IPS-18c (cell line): ENCODE measurements at regions not wholly inside any gene's neighbourhood (a gene's known extent, or its start where the extent isn't known, plus 50 kb on each side); places are given as distances from the start of the nearest gene placed in this dataset.

ENCODE experiments used
- H3K4me3 ChIP-seq: 2 replicates; pipeline ENCODE4 v1.7.0; 2013; ENCODE audit warnings: low read depth, mild to moderate bottlenecking, low read length, moderate library complexity; ENCODE audit not compliant: insufficient read depth
- H3K9me3 ChIP-seq: one replicate; pipeline ENCODE4 v1.6.1; 2013; ENCODE audit warnings: mild to moderate bottlenecking, low read length, moderate library complexity; ENCODE audit not compliant: control insufficient read depth, insufficient read depth

DNA sequence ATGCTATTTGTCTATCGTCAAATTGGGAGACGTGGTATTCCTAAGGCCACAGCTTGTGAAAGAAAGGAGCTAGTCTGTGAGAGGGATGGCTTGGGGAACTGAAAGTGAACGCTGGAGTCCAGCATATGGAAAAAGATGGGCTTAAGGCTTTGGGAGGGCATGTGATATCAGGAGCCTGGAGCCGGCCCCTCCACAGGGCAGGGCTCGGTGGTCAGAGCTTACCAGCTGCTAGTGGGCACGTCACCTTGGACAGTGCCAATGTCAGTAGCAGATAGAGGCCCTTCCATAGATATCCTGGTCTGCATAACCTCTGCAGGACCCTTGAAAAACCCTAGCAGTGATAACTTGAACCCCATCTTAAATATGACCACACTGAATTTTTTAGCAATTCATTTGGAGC, 259.1 kb upstream of the RAB6C start:
- no peaks in the 10 kb centered on the region for H3K9me3 ChIP-seq
- H3K4me3 ChIP-seq = no peak overlapping the region

DNA sequence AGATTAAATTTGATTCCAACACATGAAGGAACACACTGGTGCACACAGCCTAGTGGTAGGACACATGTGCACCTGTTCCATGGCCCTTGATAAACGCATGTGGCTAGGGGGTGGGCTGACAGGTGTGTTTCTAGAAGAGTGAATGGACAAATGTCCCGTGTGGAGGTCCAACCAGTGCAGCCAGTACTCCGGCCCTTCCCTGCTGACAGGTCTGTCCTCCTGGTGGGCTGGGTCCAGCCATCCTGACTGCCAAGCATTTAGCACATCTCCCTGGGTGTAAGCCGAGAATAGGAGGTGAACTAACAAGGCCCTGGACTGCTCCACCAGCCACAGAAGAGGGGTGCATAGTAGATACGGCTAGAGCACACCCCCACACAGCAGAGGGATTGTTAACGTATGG, 258.7 kb upstream of the RAB6C start:
- no peak overlapping the region for H3K4me3 ChIP-seq
- peaks cover under 1% of the 10 kb centered on the region for H3K9me3 ChIP-seq

DNA sequence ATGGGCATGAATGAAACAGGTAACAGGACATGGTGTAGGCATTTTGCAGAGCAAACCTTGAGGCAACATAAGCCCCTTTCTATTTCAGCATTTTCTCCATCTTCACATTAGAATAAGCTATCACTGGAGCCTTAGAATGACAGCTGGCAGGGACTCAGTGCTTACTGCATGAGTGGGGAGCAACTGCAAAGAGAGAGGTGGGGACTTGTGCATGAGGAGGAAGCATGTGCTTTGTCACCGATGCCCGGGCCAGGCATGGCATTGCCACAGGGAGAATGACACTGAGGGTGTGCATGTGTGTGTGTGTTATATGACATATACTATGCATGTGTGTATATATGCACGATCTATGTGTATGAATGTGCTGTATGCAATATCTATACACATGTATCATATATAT, 258.2 kb upstream of the RAB6C start:
- H3K9me3 ChIP-seq = peaks cover 2% of the 10 kb centered on the region
- H3K4me3 ChIP-seq = no peak overlapping the region

DNA sequence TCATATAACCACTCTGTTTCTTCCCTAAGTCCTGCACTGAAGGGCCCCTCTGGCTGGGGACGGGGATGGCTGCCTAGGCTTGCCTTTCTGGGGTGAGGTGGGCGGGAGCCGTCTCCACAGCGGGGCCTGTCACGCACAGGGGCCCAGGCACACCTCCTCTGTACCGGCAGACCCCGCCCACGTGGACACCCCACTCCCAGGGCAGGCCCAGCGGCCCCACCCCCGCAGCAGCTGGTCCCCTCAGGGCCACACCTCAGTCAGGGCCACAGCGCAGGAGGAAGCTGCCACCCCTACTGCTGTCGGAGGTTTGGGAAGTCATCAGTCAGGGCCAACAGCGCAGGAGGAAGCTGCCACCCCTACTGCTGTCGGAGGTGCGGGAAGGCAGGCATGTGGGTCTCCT, 257.6 kb upstream of the RAB6C start:
- H3K4me3 ChIP-seq = no peak overlapping the region
- H3K9me3 ChIP-seq = peaks cover 2% of the 10 kb centered on the region

DNA sequence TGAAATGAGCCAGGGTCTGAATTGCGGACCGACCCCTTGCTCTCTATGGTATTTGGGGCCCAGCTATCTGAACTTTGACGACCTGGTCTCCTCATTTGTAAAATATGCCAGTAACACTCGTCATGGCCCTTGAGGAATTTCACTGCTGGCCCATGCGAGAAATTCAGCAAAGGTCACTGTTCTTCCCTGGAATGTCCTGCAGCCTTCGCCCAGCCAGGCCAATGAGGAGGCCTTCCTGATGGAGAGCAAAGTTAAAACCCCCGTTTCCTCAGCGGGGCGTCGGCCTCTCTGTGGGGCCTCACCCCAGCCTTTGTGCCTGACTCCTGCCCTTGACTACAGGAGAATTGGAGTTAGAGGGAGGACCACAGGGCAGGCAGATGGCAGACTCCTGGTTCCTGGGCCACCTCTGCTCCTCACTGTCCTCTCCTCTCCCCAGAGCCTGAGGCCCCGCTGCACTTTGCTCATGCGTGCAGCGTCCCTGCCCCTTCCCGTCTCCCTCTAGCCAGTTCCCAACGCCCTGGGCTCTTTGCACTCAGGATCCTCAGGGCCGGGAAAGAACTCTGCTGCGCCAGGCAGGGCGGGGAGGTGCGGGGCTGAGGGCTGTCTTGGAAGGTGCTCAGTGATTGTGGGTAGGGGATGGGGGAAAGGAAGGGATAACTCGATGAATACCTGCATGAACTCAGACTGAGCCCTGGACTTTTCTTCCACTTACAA, 257.0 kb upstream of the RAB6C start:
- Histone ChIP-seq H3K4me3 (no peak overlapping the region), H3K9me3 (peaks cover 2% of the 10 kb centered on the region)

DNA sequence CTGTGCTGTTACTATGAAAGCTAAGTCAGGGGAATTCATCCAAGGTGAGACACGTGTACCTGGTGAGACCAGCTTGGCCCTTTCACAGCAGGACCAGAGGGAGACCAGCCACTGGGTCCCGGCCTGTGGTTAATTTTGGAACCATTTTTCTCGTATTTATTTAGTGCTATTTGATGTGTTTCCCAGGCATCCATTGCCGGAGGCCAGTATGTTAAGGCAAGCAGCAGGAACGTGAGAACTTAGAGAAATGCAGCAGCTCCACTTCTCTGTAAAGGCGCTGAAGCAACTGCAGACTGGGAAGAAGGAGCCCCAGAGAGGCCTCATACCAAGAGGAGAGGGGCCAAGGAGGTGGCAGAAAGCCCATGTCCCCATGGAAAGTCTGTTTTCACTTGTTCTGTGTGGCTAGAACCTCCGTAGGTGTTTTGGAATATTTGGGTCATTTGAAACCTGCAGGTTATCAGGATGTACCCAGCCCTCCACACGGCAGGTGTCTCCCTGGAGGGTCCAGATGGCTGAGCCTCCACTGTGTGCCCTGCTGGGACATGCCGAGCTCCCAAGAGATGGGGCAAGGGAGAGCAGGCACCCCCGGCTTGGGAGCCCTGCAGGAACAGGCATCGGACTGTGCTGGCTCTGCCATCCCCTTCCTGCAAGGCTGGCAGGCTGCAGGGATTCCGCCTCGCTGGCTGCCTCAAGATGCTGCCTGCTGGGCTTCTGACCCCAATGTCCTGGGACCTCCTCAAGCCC, 256.0 kb upstream of the RAB6C start:
- peaks cover 2% of the 10 kb centered on the region for H3K9me3 ChIP-seq
- no peak overlapping the region for H3K4me3 ChIP-seq

DNA sequence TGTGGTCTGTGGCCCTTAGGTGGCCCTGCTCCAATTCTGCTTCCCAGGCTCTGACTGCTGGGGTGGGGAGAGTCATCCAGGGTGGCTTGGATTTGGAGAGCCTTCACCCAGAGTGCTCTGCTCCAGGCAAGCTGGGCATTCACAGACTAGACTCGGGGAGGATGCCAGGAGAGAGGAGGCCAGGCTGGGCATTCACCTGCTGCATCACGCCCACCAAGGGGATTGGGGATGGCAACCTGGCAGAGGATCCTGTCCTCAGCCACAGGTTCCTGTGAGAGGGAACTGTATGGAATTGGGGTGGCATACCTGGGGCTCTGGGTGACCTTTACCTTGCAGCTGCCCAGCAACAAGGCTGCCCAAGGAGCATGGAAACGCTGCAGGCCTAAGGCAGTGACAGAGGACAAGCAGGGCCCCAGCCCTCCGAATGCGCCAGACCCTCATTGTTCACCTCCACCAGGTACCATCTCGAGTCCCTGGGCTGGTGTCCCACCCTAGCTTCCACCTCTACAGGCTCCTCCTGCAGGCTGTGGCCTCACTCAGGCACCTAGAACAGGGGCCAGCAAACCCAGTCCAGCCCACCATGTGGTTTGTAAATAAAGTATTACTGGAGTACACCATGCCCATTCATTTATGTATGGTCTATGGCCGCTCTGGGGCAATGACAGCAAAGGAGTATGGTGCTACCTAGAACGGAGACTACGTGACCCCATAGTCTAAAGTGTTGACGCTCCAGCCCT, 255.3 kb upstream of the RAB6C start:
- Histone ChIP-seq H3K9me3 (peaks cover 2% of the 10 kb centered on the region), H3K4me3 (no peak overlapping the region)

DNA sequence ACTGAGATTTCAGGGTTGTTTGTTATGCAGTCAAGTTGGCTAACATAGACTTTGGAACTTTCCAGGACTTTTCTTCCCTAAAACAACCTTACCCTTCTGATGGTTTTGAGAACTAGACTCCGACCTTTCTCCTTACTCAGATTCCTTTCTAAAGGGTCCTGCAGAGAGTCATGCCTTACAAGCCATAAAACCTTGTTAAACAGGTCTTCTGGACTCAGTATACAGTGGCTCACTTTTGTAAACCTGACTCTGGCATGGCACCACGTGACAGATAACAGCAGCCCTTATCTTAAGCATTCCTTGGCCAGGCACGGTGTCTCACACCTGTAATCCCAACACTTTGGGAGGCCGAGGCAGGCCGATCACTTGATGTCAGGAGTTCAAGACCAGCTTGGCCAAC, 253.2 kb upstream of the RAB6C start:
- H3K4me3 ChIP-seq = no peak overlapping the region
- H3K9me3 ChIP-seq = peaks cover 2% of the 10 kb centered on the region

DNA sequence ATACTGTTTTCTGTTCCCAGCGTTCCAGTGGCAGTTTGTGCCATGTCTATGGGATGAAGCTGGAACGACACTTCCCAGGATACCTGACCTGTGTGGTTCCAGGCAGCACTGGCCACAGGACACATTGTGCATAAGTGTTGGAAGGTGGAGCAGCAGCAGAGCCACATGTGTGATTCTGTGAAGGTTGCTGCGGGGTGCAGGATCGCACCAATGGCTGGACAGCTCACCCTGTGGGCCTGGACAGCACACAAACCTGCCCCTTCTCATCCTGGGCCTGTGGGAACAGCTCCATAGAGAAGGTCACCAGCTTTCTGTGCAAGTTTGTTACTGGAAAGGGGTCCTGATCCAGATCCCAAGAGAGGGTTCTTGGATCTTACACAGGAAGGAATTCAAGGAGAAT, 252.2 kb upstream of the RAB6C start:
- Histone ChIP-seq H3K4me3 (no peak overlapping the region), H3K9me3 (peaks cover 2% of the 10 kb centered on the region)

DNA sequence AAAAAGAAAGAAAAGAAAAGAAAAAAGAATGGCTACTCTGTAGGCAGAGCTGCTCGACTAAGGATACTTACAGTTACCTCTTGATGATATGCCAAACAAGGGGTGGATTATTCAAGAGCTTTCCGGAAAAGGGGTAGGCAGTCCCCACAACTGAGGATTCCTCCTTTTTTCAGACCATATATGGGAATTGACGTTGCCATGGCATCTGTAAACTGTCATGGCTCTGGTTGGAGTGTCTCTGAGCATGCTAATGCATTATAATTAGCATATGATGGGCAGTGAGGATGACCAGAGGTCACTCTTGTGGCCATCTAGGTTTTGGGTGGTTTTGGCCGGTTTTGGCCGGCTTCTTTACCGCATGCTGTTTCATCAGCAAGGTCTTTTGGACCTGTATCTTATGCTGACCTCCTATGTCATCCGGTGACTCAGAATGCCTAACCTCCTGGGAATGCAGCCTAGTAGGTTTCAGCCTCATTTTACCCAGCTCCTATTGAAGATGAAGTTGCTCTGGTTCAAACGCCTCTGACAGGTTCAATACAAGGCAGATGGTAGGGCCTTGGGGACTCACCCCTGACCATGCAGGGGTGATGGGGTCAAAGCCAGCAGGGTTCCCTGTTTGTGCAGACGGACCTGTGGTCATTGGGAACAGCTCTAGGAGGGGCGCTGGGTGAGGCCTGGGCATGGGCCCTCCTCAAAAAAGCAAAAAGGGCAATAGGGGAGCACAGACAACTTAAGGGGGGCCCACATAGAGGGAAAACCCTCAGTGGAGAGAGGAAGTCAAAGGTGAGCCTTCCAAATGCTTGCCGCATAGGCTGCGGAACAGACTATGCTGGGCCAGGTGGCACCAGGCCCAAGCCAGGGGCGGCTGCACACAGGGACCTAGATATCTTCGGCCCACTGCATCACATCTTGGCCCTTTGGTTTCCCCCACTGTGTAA, 251.2 kb upstream of the RAB6C start:
- Histone ChIP-seq H3K4me3 (no peak overlapping the region), H3K9me3 (peaks cover 2% of the 10 kb centered on the region)

DNA sequence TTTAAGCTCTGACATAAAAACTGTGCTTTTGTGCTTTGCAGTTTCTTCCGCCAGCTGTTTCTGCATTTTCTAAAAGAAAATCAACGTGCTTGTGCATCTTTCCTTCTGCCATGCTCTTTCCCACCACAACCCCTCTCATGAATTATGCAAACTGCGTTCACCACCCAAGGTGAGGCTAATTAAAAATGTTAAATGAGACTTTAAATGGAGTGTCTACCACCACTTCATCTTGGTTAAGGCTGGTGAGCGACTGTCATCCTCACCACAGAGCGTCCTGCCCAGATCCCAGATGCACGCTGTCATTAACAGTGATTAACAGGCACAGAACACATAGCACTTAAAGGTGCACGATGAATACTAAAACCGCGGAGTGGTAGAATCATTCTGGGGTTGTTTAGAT, 250.5 kb upstream of the RAB6C start:
- Histone ChIP-seq H3K9me3 (peaks cover 2% of the 10 kb centered on the region), H3K4me3 (no peak overlapping the region)

DNA sequence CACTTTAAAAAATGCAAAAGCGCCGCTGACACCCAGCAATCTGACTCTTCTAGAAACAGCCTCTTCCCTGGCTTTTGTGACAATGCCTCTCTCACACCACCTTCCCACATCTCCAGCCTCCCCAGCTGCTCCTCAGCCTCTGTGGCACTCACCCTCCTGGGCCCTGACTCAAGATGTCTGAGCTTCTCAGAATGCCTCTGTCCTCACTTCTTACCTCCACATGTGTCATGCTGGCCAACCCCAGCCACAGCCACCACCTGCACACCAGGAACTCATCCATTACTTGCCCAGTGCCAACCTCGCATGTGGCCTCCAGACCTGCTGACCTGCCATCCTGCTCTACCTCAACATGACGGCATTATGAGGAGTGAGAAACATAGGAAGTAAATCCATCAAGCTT, 249.8 kb upstream of the RAB6C start:
- peaks cover 2% of the 10 kb centered on the region for H3K9me3 ChIP-seq
- no peak overlapping the region for H3K4me3 ChIP-seq

DNA sequence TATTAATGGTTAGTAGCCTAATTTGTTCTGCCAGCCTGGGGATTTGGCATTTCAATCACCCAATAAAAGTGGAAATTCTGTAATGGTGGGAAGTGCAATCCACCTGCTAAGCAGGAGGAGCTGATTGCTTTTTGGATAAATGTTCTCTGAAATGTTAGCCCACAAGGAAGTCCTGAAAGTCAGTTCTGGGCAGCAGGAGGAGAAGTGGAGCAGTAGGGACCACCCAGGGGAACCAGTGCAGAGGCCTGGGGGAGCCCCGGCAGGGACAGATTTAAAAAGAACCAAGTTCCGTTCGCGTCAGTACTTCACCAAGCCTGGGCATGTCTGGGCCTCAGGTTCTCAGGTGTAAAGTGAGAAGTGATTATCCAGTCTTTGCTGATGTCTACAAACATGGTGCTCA, 248.5 kb upstream of the RAB6C start:
- Histone ChIP-seq H3K9me3 (no peaks in the 10 kb centered on the region), H3K4me3 (no peak overlapping the region)

DNA sequence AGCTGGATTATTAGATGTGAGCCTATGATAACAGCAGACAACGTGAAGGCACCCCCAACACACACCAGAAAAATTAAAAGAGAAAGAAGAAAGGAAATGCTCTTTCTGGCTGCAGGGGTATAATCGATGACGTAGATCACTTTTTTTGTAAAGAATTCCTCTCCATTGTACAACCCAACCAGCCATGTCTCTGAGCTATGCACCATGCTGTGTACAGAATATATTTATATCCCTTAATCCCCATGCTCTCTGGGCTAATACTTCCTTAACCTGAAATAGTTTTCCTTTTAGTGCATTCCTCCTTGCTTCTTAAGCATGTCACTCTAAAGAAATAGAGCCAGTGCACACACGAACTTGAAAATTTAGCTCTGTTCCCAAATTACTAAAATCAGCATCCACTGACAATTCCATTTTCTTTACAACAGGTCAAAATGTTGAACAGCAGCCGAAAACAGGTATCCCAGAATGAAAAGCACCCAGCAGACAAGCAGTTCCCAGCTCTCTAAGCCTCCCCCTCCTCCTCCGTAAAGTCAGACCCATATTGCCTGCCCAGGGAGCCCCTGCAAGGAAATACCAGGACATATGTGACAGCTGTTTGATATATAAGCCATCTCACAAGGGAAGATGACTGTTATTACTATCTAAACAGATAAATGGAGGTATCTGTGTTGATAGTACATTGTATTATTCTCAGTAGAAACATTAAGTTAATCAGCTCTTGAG, 247.4 kb upstream of the RAB6C start:
- Histone ChIP-seq H3K4me3 (no peak overlapping the region), H3K9me3 (no peaks in the 10 kb centered on the region)

DNA sequence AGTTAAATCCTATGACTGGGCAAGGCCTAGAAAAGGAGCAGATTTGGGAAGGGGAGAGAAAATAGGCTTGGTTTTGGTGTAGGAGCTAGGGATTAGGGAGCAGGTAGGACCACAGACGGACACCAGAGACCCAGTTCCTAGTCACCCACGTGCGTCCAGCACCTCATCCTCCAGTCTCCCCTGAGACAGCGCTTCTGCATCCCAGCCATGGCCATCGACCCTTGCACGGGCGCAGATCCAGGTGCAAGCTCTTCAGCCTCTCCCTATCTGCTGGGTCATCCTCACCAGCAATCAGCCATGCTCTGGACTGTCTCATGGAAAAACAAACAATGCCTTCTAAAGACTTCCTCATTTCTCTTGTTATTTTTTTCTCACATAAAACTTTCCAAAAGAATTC, 246.8 kb upstream of the RAB6C start:
- H3K9me3 ChIP-seq = no peaks in the 10 kb centered on the region
- H3K4me3 ChIP-seq = no peak overlapping the region

DNA sequence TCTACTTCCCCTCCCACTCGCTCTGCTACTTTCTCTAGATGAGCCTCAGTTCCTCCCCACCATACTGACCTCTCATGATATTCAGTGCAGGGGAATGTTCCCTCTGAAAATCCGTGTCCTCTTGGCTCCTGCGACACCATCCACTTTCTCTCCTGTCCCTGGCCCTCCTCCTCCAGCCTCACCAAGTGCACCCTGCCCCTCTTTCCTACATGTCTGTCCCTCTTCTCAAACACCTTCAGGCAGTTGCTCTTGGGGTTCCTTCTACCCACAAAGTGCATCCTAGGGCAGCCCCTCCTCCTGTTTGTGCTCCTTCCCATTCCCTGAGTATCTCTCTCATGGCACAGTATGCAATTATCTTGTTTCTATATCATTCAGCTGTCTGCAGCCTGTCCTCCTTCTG, 246.4 kb upstream of the RAB6C start:
- H3K4me3 ChIP-seq = no peak overlapping the region
- no peaks in the 10 kb centered on the region for H3K9me3 ChIP-seq

DNA sequence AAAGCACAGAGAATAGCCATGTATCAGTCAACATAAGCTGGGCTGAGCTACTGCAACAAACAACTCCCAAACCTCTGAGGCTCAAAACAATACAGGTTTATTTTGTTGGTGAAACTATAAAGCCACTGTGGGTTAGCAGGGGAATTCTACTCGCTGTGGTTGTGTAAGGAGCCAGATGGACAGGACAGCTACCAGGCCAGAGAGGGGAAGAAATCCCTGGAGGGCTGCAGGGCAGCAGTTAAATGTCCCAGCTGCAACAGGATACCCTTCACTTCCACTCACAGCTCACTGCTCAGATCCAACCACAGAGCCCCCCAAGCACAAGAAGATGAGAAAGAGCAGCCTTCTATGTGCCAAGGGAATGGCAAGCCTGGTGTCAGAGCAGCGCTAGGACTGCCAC, 245.9 kb upstream of the RAB6C start:
- no peak overlapping the region for H3K4me3 ChIP-seq

More for the DNA sequence above, 245.9 kb upstream of the RAB6C start:
- no peaks in the 10 kb centered on the region for H3K9me3 ChIP-seq
